ENCODE measurements at regions not wholly inside any gene's neighbourhood (a gene's known extent, or its start where the extent isn't known, plus 50 kb on each side); places are given as distances from the start of the nearest gene placed in this dataset.
A peak's percentile ranks its signal among the peaks of the same experiment; 100 is the strongest.

- no peak overlapping the region for H3K4me3 ChIP-seq (ENCODE audit: low read depth in 1 of 5, low read length in 5 of 5)
- H3K27me3 ChIP-seq (ENCODE audit: control insufficient read depth in 5 of 5, insufficient read depth in 4 of 5, low read length in 5 of 5): no peaks in the 10 kb centered on the region
- no peaks in the 10 kb centered on the region for H3K9me3 ChIP-seq (ENCODE audit: control insufficient read depth in 5 of 5, low read length in 5 of 5)
- H3K27ac ChIP-seq (ENCODE audit: low read depth, low read length): no peak overlapping the region
- H3K4me1 ChIP-seq (ENCODE audit: control insufficient read depth in 5 of 5, insufficient read depth in 5 of 5, low read length in 5 of 5): no peaks in the 10 kb centered on the region
- H3K36me3 ChIP-seq (ENCODE audit: control insufficient read depth in 5 of 5, insufficient read depth in 5 of 5, low read length in 5 of 5): no peaks in the 10 kb centered on the region
- no peak overlapping the region for H3K9ac ChIP-seq (ENCODE audit: low read length in 5 of 5)
Observed at GRCh38 chr1:217315346-217315745, 315.5 kb downstream of the GPATCH2 start.

DNA sequence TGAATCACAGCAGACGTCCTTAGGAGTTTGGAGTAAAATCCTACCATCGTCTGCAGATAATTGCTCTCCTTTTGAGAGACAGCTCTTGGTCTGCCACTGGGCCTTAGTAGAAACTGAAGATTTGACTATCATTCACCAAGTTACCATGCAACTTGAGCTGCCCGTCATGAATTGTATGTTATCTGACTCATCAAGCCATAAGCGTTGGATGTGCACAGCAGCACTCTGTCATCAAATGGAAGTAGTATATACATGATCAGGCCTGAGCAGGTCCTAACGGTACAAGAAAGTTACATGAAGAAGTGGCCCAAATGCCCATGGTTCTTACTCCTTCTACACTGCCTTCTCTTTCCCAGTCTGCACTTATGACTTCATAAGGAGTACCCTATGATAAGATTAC, 317.8 kb downstream of the GPATCH2 start:
- Histone ChIP-seq H3K4me1 (ENCODE audit: control insufficient read depth in 5 of 5, insufficient read depth in 5 of 5, low read length in 5 of 5) (no peaks in the 10 kb centered on the region), H3K9me3 (ENCODE audit: control insufficient read depth in 5 of 5, low read length in 5 of 5) (no peaks in the 10 kb centered on the region), H3K27ac (ENCODE audit: low read depth, low read length) (no peak overlapping the region), H3K36me3 (ENCODE audit: control insufficient read depth in 5 of 5, insufficient read depth in 5 of 5, low read length in 5 of 5) (no peaks in the 10 kb centered on the region), H3K9ac (ENCODE audit: low read length in 5 of 5) (no peak overlapping the region), H3K4me3 (ENCODE audit: low read depth in 1 of 5, low read length in 5 of 5) (no peak overlapping the region), H3K27me3 (ENCODE audit: control insufficient read depth in 5 of 5, insufficient read depth in 4 of 5, low read length in 5 of 5) (no peaks in the 10 kb centered on the region)

GRCh38 chr1:217311766-217312165, 319.1 kb downstream of the GPATCH2 start:
- Histone ChIP-seq H3K36me3 (ENCODE audit: control insufficient read depth in 5 of 5, insufficient read depth in 5 of 5, low read length in 5 of 5) (no peaks in the 10 kb centered on the region), H3K27me3 (ENCODE audit: control insufficient read depth in 5 of 5, insufficient read depth in 4 of 5, low read length in 5 of 5) (no peaks in the 10 kb centered on the region), H3K4me3 (ENCODE audit: low read depth in 1 of 5, low read length in 5 of 5) (no peak overlapping the region), H3K9me3 (ENCODE audit: control insufficient read depth in 5 of 5, low read length in 5 of 5) (no peaks in the 10 kb centered on the region), H3K9ac (ENCODE audit: low read length in 5 of 5) (no peak overlapping the region), H3K27ac (ENCODE audit: low read depth, low read length) (no peak overlapping the region), H3K4me1 (ENCODE audit: control insufficient read depth in 5 of 5, insufficient read depth in 5 of 5, low read length in 5 of 5) (no peaks in the 10 kb centered on the region)

GRCh38 chr1:217311269-217311668, 319.6 kb downstream of the GPATCH2 start:
- H3K4me3 ChIP-seq (ENCODE audit: low read depth in 1 of 5, low read length in 5 of 5): no peak overlapping the region
- H3K36me3 ChIP-seq (ENCODE audit: control insufficient read depth in 5 of 5, insufficient read depth in 5 of 5, low read length in 5 of 5): no peaks in the 10 kb centered on the region
- no peaks in the 10 kb centered on the region for H3K27me3 ChIP-seq (ENCODE audit: control insufficient read depth in 5 of 5, insufficient read depth in 4 of 5, low read length in 5 of 5)
- no peaks in the 10 kb centered on the region for H3K4me1 ChIP-seq (ENCODE audit: control insufficient read depth in 5 of 5, insufficient read depth in 5 of 5, low read length in 5 of 5)
- no peak overlapping the region for H3K27ac ChIP-seq (ENCODE audit: low read depth, low read length)
- no peaks in the 10 kb centered on the region for H3K9me3 ChIP-seq (ENCODE audit: control insufficient read depth in 5 of 5, low read length in 5 of 5)
- no peak overlapping the region for H3K9ac ChIP-seq (ENCODE audit: low read length in 5 of 5)

GRCh38 chr1:217281332-217281731, 349.6 kb downstream of the GPATCH2 start:
- Histone ChIP-seq H3K9ac (ENCODE audit: low read length in 5 of 5) (no peak overlapping the region), H3K27me3 (ENCODE audit: control insufficient read depth in 5 of 5, insufficient read depth in 4 of 5, low read length in 5 of 5) (no peaks in the 10 kb centered on the region), H3K36me3 (ENCODE audit: control insufficient read depth in 5 of 5, insufficient read depth in 5 of 5, low read length in 5 of 5) (no peaks in the 10 kb centered on the region), H3K9me3 (ENCODE audit: control insufficient read depth in 5 of 5, low read length in 5 of 5) (no peaks in the 10 kb centered on the region), H3K4me3 (ENCODE audit: low read depth in 1 of 5, low read length in 5 of 5) (no peak overlapping the region), H3K27ac (ENCODE audit: low read depth, low read length) (no peak overlapping the region), H3K4me1 (ENCODE audit: control insufficient read depth in 5 of 5, insufficient read depth in 5 of 5, low read length in 5 of 5) (peaks cover 0 to 3% (median 0%) of the 10 kb centered on the region in 5 donors)

- Histone ChIP-seq H3K27me3 (ENCODE audit: control insufficient read depth in 5 of 5, insufficient read depth in 4 of 5, low read length in 5 of 5) (no peaks in the 10 kb centered on the region), H3K4me3 (ENCODE audit: low read depth in 1 of 5, low read length in 5 of 5) (no peak overlapping the region), H3K27ac (ENCODE audit: low read depth, low read length) (peak overlapping the region; percentile 55), H3K9ac (ENCODE audit: low read length in 5 of 5) (no peak overlapping the region), H3K4me1 (ENCODE audit: control insufficient read depth in 5 of 5, insufficient read depth in 5 of 5, low read length in 5 of 5) (peaks cover 0 to 16% (median 0%) of the 10 kb centered on the region in 5 donors), H3K9me3 (ENCODE audit: control insufficient read depth in 5 of 5, low read length in 5 of 5) (no peaks in the 10 kb centered on the region), H3K36me3 (ENCODE audit: control insufficient read depth in 5 of 5, insufficient read depth in 5 of 5, low read length in 5 of 5) (no peaks in the 10 kb centered on the region)
Observed at GRCh38 chr1:217275655-217276398, 355.1 kb downstream of the GPATCH2 start.

- H3K4me3 ChIP-seq (ENCODE audit: low read depth in 1 of 5, low read length in 5 of 5): no peak overlapping the region
Observed at GRCh38 chr1:217274927-217275654, 355.8 kb downstream of the GPATCH2 start.

GRCh38 chr1:217274416-217274815, 356.5 kb downstream of the GPATCH2 start:
- no peak overlapping the region for H3K4me3 ChIP-seq (ENCODE audit: low read depth in 1 of 5, low read length in 5 of 5)
- H3K27me3 ChIP-seq (ENCODE audit: control insufficient read depth in 5 of 5, insufficient read depth in 4 of 5, low read length in 5 of 5): no peaks in the 10 kb centered on the region
- H3K27ac ChIP-seq (ENCODE audit: low read depth, low read length): no peak overlapping the region
- no peaks in the 10 kb centered on the region for H3K9me3 ChIP-seq (ENCODE audit: control insufficient read depth in 5 of 5, low read length in 5 of 5)
- H3K9ac ChIP-seq (ENCODE audit: low read length in 5 of 5): no peak overlapping the region
- H3K4me1 ChIP-seq (ENCODE audit: control insufficient read depth in 5 of 5, insufficient read depth in 5 of 5, low read length in 5 of 5): peaks cover 0 to 16% (median 0%) of the 10 kb centered on the region in 5 donors
- no peaks in the 10 kb centered on the region for H3K36me3 ChIP-seq (ENCODE audit: control insufficient read depth in 5 of 5, insufficient read depth in 5 of 5, low read length in 5 of 5)

More at GRCh38 chr1:217274927-217275654, 355.8 kb downstream of the GPATCH2 start:
- peak overlapping the region; percentile 55 for H3K27ac ChIP-seq (ENCODE audit: low read depth, low read length)
- no peaks in the 10 kb centered on the region for H3K36me3 ChIP-seq (ENCODE audit: control insufficient read depth in 5 of 5, insufficient read depth in 5 of 5, low read length in 5 of 5)
- H3K9me3 ChIP-seq (ENCODE audit: control insufficient read depth in 5 of 5, low read length in 5 of 5): no peaks in the 10 kb centered on the region
- no peaks in the 10 kb centered on the region for H3K27me3 ChIP-seq (ENCODE audit: control insufficient read depth in 5 of 5, insufficient read depth in 4 of 5, low read length in 5 of 5)
- H3K9ac ChIP-seq (ENCODE audit: low read length in 5 of 5): no peak overlapping the region
- peaks cover 0 to 16% (median 0%) of the 10 kb centered on the region in 5 donors for H3K4me1 ChIP-seq (ENCODE audit: control insufficient read depth in 5 of 5, insufficient read depth in 5 of 5, low read length in 5 of 5)

- no peak overlapping the region for H3K27ac ChIP-seq (ENCODE audit: low read depth, low read length)
- H3K4me1 ChIP-seq (ENCODE audit: control insufficient read depth in 5 of 5, insufficient read depth in 5 of 5, low read length in 5 of 5): peaks cover 0 to 16% (median 0%) of the 10 kb centered on the region in 5 donors
- H3K9ac ChIP-seq (ENCODE audit: low read length in 5 of 5): no peak overlapping the region
- H3K4me3 ChIP-seq (ENCODE audit: low read depth in 1 of 5, low read length in 5 of 5): no peak overlapping the region
- no peaks in the 10 kb centered on the region for H3K9me3 ChIP-seq (ENCODE audit: control insufficient read depth in 5 of 5, low read length in 5 of 5)
- no peaks in the 10 kb centered on the region for H3K36me3 ChIP-seq (ENCODE audit: control insufficient read depth in 5 of 5, insufficient read depth in 5 of 5, low read length in 5 of 5)
- no peaks in the 10 kb centered on the region for H3K27me3 ChIP-seq (ENCODE audit: control insufficient read depth in 5 of 5, insufficient read depth in 4 of 5, low read length in 5 of 5)
Observed at GRCh38 chr1:217273866-217274265, 357.0 kb downstream of the GPATCH2 start.

GRCh38 chr1:217272385-217272784, 358.5 kb downstream of the GPATCH2 start:
- H3K4me3 ChIP-seq (ENCODE audit: low read depth in 1 of 5, low read length in 5 of 5): no peak overlapping the region
- H3K9me3 ChIP-seq (ENCODE audit: control insufficient read depth in 5 of 5, low read length in 5 of 5): no peaks in the 10 kb centered on the region
- no peaks in the 10 kb centered on the region for H3K27me3 ChIP-seq (ENCODE audit: control insufficient read depth in 5 of 5, insufficient read depth in 4 of 5, low read length in 5 of 5)
- H3K27ac ChIP-seq (ENCODE audit: low read depth, low read length): no peak overlapping the region
- H3K9ac ChIP-seq (ENCODE audit: low read length in 5 of 5): no peak overlapping the region
- no peaks in the 10 kb centered on the region for H3K36me3 ChIP-seq (ENCODE audit: control insufficient read depth in 5 of 5, insufficient read depth in 5 of 5, low read length in 5 of 5)
- peaks cover 0 to 16% (median 0%) of the 10 kb centered on the region in 5 donors for H3K4me1 ChIP-seq (ENCODE audit: control insufficient read depth in 5 of 5, insufficient read depth in 5 of 5, low read length in 5 of 5)
